ENCODE measurements at regions not wholly inside any gene's neighbourhood (a gene's known extent, or its start where the extent isn't known, plus 50 kb on each side); places are given as distances from the start of the nearest gene placed in this dataset.
"Not testable (repeated sequence)": the region's sequence is repeated elsewhere in the genome, so short reads cannot be mapped to it uniquely, and the experiment has no call there.

DNA sequence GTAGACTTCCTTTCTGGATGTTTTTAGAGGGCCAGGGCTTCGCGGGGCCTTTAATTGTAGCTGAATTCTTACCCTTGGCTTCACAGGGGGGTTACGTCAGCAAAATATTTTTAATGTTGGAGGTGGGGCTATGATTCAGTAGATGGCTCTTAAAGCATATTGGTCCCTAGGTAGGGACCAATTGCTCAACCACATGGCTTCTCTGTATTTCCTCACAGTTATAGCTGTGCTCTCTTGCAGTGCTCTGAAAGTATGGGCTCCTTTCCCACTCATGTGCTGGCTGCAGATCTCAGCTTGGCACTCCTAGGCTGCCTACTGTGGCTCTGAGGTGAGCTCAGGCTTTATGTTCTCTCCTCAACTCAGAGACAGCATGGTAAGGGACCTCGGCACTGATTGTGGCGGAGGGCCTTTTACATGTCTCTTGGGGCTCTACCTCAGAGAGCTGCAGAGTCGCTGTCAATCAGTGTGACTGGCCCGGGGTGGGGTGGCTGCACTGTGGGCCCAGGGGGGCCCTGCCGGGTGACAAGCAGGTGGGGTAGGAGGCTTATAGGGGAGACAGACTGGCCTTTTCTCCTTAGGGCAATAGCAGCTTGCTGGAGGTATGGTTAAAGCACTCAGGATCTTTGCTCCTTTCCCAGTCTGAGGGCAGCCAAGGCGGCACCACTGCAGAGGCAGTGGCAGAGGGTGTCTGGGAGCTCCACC is 318.0 kb downstream of the DOK5 start:
- H3K27me3 Mint-ChIP-seq (ENCODE audit: unreplicated experiment), result no peaks in the 10 kb centered on the region
- no peak overlapping the region for H3K27ac Mint-ChIP-seq (ENCODE audit: unreplicated experiment)
- TF ChIP-seq, protein P1, sequence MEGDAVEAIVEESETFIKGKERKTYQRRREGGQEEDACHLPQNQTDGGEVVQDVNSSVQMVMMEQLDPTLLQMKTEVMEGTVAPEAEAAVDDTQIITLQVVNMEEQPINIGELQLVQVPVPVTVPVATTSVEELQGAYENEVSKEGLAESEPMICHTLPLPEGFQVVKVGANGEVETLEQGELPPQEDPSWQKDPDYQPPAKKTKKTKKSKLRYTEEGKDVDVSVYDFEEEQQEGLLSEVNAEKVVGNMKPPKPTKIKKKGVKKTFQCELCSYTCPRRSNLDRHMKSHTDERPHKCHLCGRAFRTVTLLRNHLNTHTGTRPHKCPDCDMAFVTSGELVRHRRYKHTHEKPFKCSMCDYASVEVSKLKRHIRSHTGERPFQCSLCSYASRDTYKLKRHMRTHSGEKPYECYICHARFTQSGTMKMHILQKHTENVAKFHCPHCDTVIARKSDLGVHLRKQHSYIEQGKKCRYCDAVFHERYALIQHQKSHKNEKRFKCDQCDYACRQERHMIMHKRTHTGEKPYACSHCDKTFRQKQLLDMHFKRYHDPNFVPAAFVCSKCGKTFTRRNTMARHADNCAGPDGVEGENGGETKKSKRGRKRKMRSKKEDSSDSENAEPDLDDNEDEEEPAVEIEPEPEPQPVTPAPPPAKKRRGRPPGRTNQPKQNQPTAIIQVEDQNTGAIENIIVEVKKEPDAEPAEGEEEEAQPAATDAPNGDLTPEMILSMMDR (IDR thresholded peaks at IDR 0.05), result no peak
- no peaks in the 10 kb centered on the region for H3K36me3 Mint-ChIP-seq (ENCODE audit: unreplicated experiment)
- H3K9me3 Mint-ChIP-seq (ENCODE audit: unreplicated experiment), result peaks cover 40% of the 10 kb centered on the region
- no peak overlapping the region for H3K4me3 Mint-ChIP-seq (ENCODE audit: unreplicated experiment)
- no peaks in the 10 kb centered on the region for H3K4me1 Mint-ChIP-seq (ENCODE audit: unreplicated experiment)
- no peak for DNase-seq (ENCODE audit: extremely low spot score, unreplicated experiment)

DNA sequence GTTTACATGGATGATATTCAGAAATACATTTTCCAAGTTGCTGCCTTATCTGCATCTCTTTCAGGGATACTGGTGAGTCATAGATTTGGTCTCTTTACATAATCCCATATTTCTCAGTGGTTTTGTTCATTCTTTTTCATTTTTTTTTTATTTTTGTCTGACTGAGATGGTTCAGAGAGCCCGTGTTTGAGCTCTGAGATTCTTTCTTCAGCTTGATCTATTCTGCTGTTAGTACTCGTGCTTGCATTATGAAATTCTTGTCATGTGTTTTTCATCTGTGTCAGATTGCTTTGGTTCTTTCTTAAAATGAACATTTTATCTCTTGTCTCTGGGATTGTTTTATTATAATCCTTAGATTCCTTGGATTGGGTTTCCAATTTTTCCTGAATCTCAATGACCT is 317.3 kb downstream of the DOK5 start:
- Mint-ChIP-seq H3K36me3 (ENCODE audit: unreplicated experiment) (no peaks in the 10 kb centered on the region), H3K4me3 (ENCODE audit: unreplicated experiment) (no peak overlapping the region), H3K27me3 (ENCODE audit: unreplicated experiment) (no peaks in the 10 kb centered on the region), H3K27ac (ENCODE audit: unreplicated experiment) (no peak overlapping the region), H3K4me1 (ENCODE audit: unreplicated experiment) (no peaks in the 10 kb centered on the region), H3K9me3 (ENCODE audit: unreplicated experiment) (peaks cover 43% of the 10 kb centered on the region)
- TF ChIP-seq, protein P1 (IDR thresholded peaks at IDR 0.05), result no peak
- no peak for DNase-seq (ENCODE audit: extremely low spot score, unreplicated experiment)

DNA sequence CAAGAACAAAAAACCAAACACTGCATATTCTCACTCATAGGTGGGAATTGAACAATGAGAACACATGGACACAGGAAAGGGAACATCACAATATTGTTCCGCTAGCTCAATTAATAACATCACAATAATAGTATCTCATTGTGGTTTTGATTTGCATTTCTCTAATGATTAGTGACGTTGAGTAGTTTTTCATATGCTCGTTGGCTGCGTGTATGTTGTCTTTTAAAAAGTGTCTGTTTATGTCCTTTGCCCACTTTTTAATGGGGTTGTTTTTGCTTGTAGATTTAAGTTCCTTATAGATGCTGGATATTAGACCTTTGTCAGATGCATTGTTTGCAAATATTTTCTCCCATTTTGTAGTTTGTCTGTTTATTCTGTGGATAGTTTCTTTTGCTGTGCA is 312.9 kb downstream of the DOK5 start:
- not testable (repeated sequence) for H3K4me1 Mint-ChIP-seq (ENCODE audit: unreplicated experiment); H3K4me3 Mint-ChIP-seq (ENCODE audit: unreplicated experiment); H3K27me3 Mint-ChIP-seq (ENCODE audit: unreplicated experiment); DNase-seq (ENCODE audit: extremely low spot score, unreplicated experiment); H3K27ac Mint-ChIP-seq (ENCODE audit: unreplicated experiment); H3K36me3 Mint-ChIP-seq (ENCODE audit: unreplicated experiment)
- H3K9me3 Mint-ChIP-seq (ENCODE audit: unreplicated experiment), result peaks cover 32% of the 10 kb centered on the region

DNA sequence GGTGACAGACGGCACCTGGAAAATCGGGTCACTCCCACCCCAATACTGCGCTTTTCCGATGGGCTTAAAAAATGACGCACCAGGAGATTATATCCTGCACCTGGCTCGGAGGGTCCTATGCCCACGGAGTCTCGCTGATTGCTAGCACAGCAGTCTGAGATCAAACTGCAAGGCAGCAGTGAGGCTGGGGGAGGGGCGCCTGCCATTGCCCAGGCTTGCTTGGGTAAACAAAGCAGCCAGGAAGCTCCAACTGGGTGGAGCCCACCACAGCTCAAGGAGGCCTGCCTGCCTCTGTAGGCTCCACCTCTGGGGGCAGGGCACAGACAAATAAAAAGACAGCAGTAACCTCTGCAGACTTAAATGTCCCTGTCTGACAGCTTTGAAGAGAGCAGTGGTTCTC is 307.4 kb downstream of the DOK5 start:
- not testable (repeated sequence) for DNase-seq (ENCODE audit: extremely low spot score, unreplicated experiment); H3K4me3 Mint-ChIP-seq (ENCODE audit: unreplicated experiment); H3K27me3 Mint-ChIP-seq (ENCODE audit: unreplicated experiment); H3K36me3 Mint-ChIP-seq (ENCODE audit: unreplicated experiment); H3K4me1 Mint-ChIP-seq (ENCODE audit: unreplicated experiment); H3K27ac Mint-ChIP-seq (ENCODE audit: unreplicated experiment); H3K9me3 Mint-ChIP-seq (ENCODE audit: unreplicated experiment)

DNA sequence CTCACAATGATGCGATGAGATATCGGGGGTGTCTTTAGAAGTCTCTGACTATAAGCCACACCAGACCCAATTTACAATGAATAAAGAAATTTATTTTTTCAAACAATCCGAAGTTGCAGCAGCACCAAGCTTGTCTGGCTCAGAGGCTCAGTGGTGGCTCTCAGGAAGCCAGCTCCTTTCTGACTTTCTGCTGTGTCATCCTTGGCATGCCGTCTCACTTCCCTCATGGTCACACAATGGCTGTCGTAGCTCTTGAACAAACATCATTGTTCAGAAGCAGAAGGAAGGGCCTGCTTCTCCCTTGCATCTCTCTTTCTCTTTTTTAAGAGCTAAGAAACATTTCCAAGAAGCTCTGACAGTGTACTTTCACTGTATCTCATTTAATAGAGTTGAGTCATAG is 299.0 kb downstream of the DOK5 start:
- Mint-ChIP-seq H3K36me3 (ENCODE audit: unreplicated experiment) (no peaks in the 10 kb centered on the region), H3K27me3 (ENCODE audit: unreplicated experiment) (no peaks in the 10 kb centered on the region), H3K27ac (ENCODE audit: unreplicated experiment) (no peak overlapping the region), H3K4me1 (ENCODE audit: unreplicated experiment) (no peaks in the 10 kb centered on the region), H3K9me3 (ENCODE audit: unreplicated experiment) (peaks cover 26% of the 10 kb centered on the region), H3K4me3 (ENCODE audit: unreplicated experiment) (no peak overlapping the region)
- no peak for DNase-seq (ENCODE audit: extremely low spot score, unreplicated experiment)
- TF ChIP-seq, protein P1 (IDR thresholded peaks at IDR 0.05), result no peak

DNA sequence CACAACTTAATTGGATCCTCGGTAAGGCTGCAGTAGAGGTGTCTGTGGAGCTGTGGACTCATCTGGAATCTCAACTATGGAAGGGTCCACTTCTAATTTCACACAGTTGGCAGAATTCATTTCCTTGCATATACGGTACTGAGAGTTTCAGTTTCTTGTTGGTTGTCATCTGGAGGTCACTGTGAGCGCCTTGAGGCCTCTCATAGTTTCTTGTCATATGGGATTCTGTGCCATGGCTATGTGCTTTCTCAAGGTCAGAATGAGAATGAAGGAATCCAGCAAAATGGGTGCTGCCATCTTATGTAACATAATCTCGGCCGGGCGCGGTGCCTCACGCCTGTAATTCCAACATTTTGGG is 298.2 kb downstream of the DOK5 start:
- Mint-ChIP-seq H3K4me3 (ENCODE audit: unreplicated experiment) (no peak overlapping the region), H3K4me1 (ENCODE audit: unreplicated experiment) (no peaks in the 10 kb centered on the region), H3K9me3 (ENCODE audit: unreplicated experiment) (peaks cover 28% of the 10 kb centered on the region), H3K27me3 (ENCODE audit: unreplicated experiment) (no peaks in the 10 kb centered on the region), H3K27ac (ENCODE audit: unreplicated experiment) (no peak overlapping the region), H3K36me3 (ENCODE audit: unreplicated experiment) (no peaks in the 10 kb centered on the region)
- TF ChIP-seq, protein P1 (IDR thresholded peaks at IDR 0.05), result no peak
- no peak for DNase-seq (ENCODE audit: extremely low spot score, unreplicated experiment)
